Endothelial cell of umbilical vein (primary cell): ENCODE measurements at regions not wholly inside any gene's neighbourhood (a gene's known extent, or its start where the extent isn't known, plus 50 kb on each side); places are given as distances from the start of the nearest gene placed in this dataset.

Experiments
- BruUV-seq: library from RNA; stranded (reverse); fragments of 400-500 nt; replicated peaks from 2 replicates; lab custom pipeline; 2021; lab: Mats Ljungman, UMichigan
- CTCF ChIA-PET: fragments of 300-600, 350-600 bp; sonication (Branson Sonifier 250); formaldehyde crosslinking; loops from one replicate; lab custom pipeline; 2021; ENCODE audit warnings: antibody characterized with exemption, inconsistent platforms; lab: Charles Lee
- POLR2A ChIA-PET: fragments of 300-600, 350-600 bp; sonication (Branson Sonifier 250); formaldehyde crosslinking; loops from one replicate; lab custom pipeline; 2021; ENCODE audit warnings: antibody characterized with exemption, inconsistent platforms; lab: Charles Lee
- DNase-seq: peaks from one replicate; pipeline ENCODE4 v3.0.0-alpha.2; 2011; ENCODE audit warnings: low read depth, low spot score
- FAIRE-seq: peaks from 2 replicates; lab custom pipeline; 2011; peaks lifted over from hg19 to GRCh38; lab: Jason Lieb, UNC
- H2AFZ ChIP-seq: 2 replicates; pipeline ENCODE4 v1.6.0; 2012; ENCODE audit warnings: low read depth, low read length, control low read depth, inconsistent platforms
- H3K27ac ChIP-seq: 2 replicates; pipeline ENCODE4 v1.5.1; 2011; ENCODE audit warnings: low read depth, mild to moderate bottlenecking, control low read depth, low read length, moderate library complexity; ENCODE audit not compliant: insufficient read depth
- H3K27me3 ChIP-seq, 2 experiments: 2 replicates each; pipeline versions ENCODE4 v1.6.0 to v1.6.1; 2011; ENCODE audit warnings: low read length in 2 of 2, mixed read lengths in 1 of 2; ENCODE audit not compliant: control insufficient read depth in 2 of 2, insufficient read depth in 2 of 2
- H3K36me3 ChIP-seq, 2 experiments: 2 replicates in 1 of 2; 3 replicates in 1 of 2; pipeline ENCODE4 v1.5.1; 2011; ENCODE audit warnings: low read length in 2 of 2, mild to moderate bottlenecking in 1 of 2, moderate library complexity in 1 of 2; ENCODE audit not compliant: control insufficient read depth in 2 of 2, insufficient read depth in 2 of 2; ENCODE audit errors: extremely low read depth in 1 of 2
- H3K4me1 ChIP-seq: 3 replicates; pipeline ENCODE4 v1.5.1; 2011; ENCODE audit warnings: mild to moderate bottlenecking, low read length; ENCODE audit not compliant: control insufficient read depth, insufficient read depth; ENCODE audit errors: extremely low read depth
- H3K4me2 ChIP-seq: 2 replicates; pipeline ENCODE4 v1.6.1; 2011; ENCODE audit warnings: low read length, control low read depth, mixed read lengths; ENCODE audit not compliant: insufficient read depth
- H3K4me3 ChIP-seq, 3 experiments: fragments of 200-600 bp in 1 of 3; sonication (generic), shearing (Covaris generic) in 1 of 3; replicated peaks in 1 of 3; 2 replicates each; pipeline ENCODE4 v1.5.1; 2011 to 2016; ENCODE audit warnings: control low read depth in 3 of 3, low read length in 3 of 3, mild to moderate bottlenecking in 2 of 3, inconsistent platforms in 1 of 3, low read depth in 1 of 3, moderate library complexity in 1 of 3; ENCODE audit not compliant: insufficient read depth in 1 of 3
- H3K79me2 ChIP-seq: 2 replicates; pipeline ENCODE4 v1.6.0; 2012; ENCODE audit warnings: low read length, inconsistent platforms; ENCODE audit not compliant: control insufficient read depth, insufficient read depth
- H3K9ac ChIP-seq: replicated peaks from 2 replicates; pipeline ENCODE3; 2011; ENCODE audit warnings: low read length, control low read depth; ENCODE audit not compliant: insufficient read depth; ENCODE audit errors: extremely low read depth
- H3K9me1 ChIP-seq: replicated peaks from 3 replicates; pipeline ENCODE4 v1.6.0; 2011; ENCODE audit warnings: mild to moderate bottlenecking, low read length; ENCODE audit not compliant: control insufficient read depth, insufficient read depth; ENCODE audit errors: extremely low read depth
- H3K9me3 ChIP-seq: replicated peaks from 2 replicates; pipeline ENCODE4 v1.5.1; 2012; ENCODE audit warnings: low read length, inconsistent platforms; ENCODE audit not compliant: control insufficient read depth, insufficient read depth
- H4K20me1 ChIP-seq: replicated peaks from 2 replicates; pipeline ENCODE3; 2011; ENCODE audit warnings: mild to moderate bottlenecking, low read length; ENCODE audit not compliant: control insufficient read depth, insufficient read depth; ENCODE audit errors: extremely low read depth
- EZH2 ChIP-seq: IDR thresholded peaks from 2 replicates; pipeline ENCODE4 v1.6.1; 2012; ENCODE audit warnings: borderline replicate concordance, low read depth, mild to moderate bottlenecking, moderate library complexity, low read length, inconsistent platforms; ENCODE audit not compliant: severe bottlenecking
- JUN ChIP-seq: IDR thresholded peaks from 2 replicates; pipeline ENCODE4 v1.6.1; 2011; ENCODE audit warnings: borderline replicate concordance, low read depth; ENCODE audit not compliant: insufficient read length, insufficient read depth
- MYC ChIP-seq: IDR thresholded peaks from one replicate; pipeline ENCODE4 v1.6.1; 2011; ENCODE audit warnings: mild to moderate bottlenecking, low read depth, low read length
- POLR2A ChIP-seq: IDR thresholded peaks from 2 replicates; pipeline ENCODE4 v1.6.1; 2012; ENCODE audit warnings: low read depth, mild to moderate bottlenecking, control low read depth, low read length
- POLR2AphosphoS5 ChIP-seq: IDR thresholded peaks from 2 replicates; pipeline ENCODE4 v1.6.1; 2012; ENCODE audit warnings: low read depth, mild to moderate bottlenecking, control low read depth, low read length, moderate library complexity; ENCODE audit not compliant: insufficient read depth
- dilution Hi-C: fragments of 300-500 bp; cut with MboI; formaldehyde crosslinking; loops from one replicate; pipeline ENCODE4 v1.15.0; 2019; ENCODE audit warnings: low sequenced_read_pairs; ENCODE audit not compliant: extremely low pct_ligation_motif_present
- intact Hi-C: fragments of 100-400 bp; cut with micrococcal nuclease; formaldehyde crosslinking; loops from one replicate; pipeline ENCODE4 v1.10.0; 2022
- TF ChIP-seq, protein P1 (sequence below): IDR thresholded peaks from 2 replicates; pipeline ENCODE4 v1.6.1; 2011; ENCODE audit not compliant: insufficient read depth, insufficient read length

DNA sequence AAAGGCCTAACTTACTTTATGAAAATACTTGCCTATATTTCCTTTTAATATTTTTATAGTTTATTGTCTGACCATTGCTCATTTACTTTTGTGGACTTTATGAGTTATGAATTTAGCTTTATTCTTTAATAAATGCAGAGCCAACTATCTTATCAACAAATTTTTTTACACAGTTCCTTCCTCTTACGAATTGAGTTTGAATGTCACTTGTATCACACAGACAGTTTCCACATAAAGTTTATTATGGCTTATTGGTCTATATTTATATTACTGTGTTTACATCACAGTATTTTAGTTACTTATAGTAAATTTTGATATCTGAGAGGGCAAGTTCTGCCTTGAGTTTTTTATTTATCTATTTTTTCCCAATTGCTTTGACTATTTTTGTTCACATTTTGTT lies 450.6 kb downstream of the C4orf33 start:
- Histone ChIP-seq H3K4me2 (peak overlapping the region; percentile 79), H4K20me1 (no peaks in the 10 kb centered on the region), H3K9me3 (no peaks in the 10 kb centered on the region), H3K9me1 (no peaks in the 10 kb centered on the region), H3K4me3 (peak overlapping the region in 1 of 3 experiments; percentile 25), H3K4me1 (peaks cover 24% of the 10 kb centered on the region), H3K79me2 (no peaks in the 10 kb centered on the region), H2AFZ (no peak overlapping the region), H3K36me3 (no peaks in the 10 kb centered on the region), H3K27ac (peak overlapping the region; percentile 87), H3K27me3 (no peaks in the 10 kb centered on the region), H3K9ac (peak overlapping the region; percentile 70)
- dilution Hi-C loops: no loop called here
- intact Hi-C loops: loop anchor here (1.0 to 10.0 kb wide), 4 partner anchors 15 to 454 kb away; partner anchors contain the start of gene SCLT1
- CTCF ChIA-PET: interaction anchor here (1.2 to 2.1 kb wide), 3 partner anchors 15 to 184 kb away, joined by 3 to 7 read pairs (median 5); no protein-coding TSS in a partner anchor
- POLR2A ChIA-PET: no interaction called here
- no peak for DNase-seq
- FAIRE-seq: no peak
- TSS peak; percentile 97 for BruUV-seq
- TF ChIP-seq EZH2 (no peak), POLR2A (no peak), POLR2AphosphoS5 (no peak), MYC (no peak)
- TF ChIP-seq, protein P1, sequence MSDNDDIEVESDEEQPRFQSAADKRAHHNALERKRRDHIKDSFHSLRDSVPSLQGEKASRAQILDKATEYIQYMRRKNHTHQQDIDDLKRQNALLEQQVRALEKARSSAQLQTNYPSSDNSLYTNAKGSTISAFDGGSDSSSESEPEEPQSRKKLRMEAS: no peak

DNA sequence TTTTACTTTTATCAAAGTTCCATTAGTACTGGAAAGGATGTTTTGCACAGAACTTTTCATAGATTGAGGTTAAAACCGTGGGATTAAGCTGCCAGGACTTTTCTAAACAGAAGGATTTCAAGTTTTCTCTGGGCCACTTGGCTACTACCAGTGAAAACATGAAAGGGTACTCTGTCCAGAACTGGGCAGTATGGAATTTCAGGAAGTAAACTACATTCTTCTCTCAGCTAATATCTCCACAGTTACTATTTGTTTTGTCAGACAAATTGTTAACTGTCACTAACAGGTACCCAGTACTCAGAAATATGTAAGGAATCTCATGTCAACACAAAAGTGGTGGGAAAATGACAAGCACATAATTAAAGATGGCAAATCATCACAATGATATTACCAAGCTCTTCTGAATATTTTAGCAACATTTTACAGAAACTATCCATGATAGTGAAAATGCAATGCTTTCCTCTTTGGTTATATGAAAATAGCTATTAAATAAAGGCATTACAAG lies 454.4 kb downstream of the C4orf33 start:
- no TSS peak for BruUV-seq
- intact Hi-C loops: loop anchor here (1.0 kb wide), 1 partner anchor 11 kb away; no protein-coding TSS in a partner anchor
- Histone ChIP-seq H4K20me1 (no peaks in the 10 kb centered on the region), H3K4me2 (no peak overlapping the region), H3K9ac (no peak overlapping the region), H3K4me1 (peaks cover 20% of the 10 kb centered on the region), H3K27me3 (no peaks in the 10 kb centered on the region), H2AFZ (peak overlapping the region; percentile 34), H3K9me1 (no peaks in the 10 kb centered on the region), H3K4me3 (no peak overlapping the region), H3K27ac (peak overlapping the region; percentile 34), H3K36me3 (no peaks in the 10 kb centered on the region), H3K9me3 (no peaks in the 10 kb centered on the region), H3K79me2 (no peaks in the 10 kb centered on the region)
- no peak for TF ChIP-seq POLR2AphosphoS5
- no peak for TF ChIP-seq JUN
- ChIA-PET CTCF (interaction anchor here (0.7 kb wide), 1 partner anchor 28 kb away, joined by 3 read pairs; no protein-coding TSS in a partner anchor), POLR2A (no interaction called here)
- no peak for FAIRE-seq
- peak; percentile 55 for DNase-seq
- dilution Hi-C loops: no loop called here
